ENCODE measurements at regions not wholly inside any gene's neighbourhood (a gene's known extent, or its start where the extent isn't known, plus 50 kb on each side); places are given as distances from the start of the nearest gene placed in this dataset.

GRCh38 chr10:124225467-124226270 is 132.3 kb upstream of the CHST15 start:
- DNase-seq: peak; percentile 13 to 28

DNA sequence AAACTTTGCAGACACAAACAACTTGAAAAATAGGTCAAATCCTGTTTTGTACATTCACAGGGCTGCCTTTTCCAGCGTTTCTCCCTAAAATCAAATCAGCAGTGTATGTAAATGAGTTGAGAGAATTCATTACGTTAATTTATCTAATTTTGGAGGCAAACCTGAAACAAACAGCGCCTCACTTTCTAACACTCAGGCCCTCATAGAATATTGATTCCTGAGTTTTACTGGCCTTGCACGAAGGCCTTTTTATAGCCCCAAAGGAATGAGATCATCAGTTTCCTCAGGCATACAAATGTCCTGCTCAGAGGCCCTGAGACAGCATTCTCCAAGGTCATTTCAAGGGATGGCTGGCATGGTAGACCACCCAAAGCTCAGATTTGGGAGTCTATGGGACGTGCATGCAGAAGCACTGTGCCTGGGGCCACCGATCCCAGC is 131.7 kb upstream of the CHST15 start:
- DNase-seq: no peak

DNA sequence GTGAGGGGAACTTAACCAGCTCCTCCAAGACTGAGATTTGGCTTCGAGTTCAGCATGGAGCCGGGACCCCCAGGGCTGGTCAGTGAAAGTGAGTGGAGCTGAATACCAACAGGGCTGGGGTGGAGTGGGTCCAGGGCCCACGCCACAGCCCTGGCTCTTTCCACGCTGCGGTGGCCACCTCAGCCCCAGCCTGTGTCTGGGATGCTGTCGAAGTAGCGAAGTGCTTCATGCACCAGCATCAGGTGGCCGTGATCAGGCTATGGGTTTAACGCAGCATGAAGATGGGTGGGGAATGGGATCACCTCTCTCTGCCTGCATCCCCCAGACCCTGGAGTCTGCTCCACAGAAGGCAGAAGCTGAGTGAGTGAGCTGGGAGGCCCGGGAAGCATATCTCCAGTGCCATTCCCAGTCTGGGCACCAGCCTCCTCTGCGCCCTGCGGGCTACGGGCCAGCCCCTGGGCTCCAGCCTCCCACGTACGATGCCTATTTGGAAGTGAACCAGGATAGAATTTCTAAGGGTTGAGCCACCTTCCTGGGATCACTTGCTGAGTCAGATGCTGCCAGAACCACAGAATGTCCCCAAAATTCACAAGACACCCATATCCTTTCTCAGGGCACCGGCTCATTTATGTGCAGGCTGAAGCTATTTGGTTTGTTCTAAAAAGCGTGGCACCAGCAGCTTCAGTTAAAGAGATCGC is 131.1 kb upstream of the CHST15 start:
- no peak for DNase-seq

DNA sequence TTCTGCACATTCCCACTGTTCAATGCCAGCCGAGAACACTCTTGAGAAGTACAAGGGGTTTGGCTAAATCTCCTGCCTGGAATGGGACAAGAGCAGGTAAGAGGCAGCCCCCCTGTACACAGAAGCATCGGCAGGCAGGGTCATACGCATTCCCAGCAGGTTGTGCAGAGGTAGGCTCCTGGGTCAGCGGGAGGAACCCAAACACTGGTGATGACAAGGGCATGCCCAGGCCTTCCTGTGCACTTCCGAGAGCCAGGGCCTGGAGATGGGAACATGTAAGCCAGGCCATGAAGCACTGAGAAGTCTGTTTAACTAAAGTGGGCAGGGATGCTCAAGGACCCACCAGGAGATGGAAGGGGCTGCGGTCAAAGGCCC is 130.3 kb upstream of the CHST15 start:
- no peak for DNase-seq

DNA sequence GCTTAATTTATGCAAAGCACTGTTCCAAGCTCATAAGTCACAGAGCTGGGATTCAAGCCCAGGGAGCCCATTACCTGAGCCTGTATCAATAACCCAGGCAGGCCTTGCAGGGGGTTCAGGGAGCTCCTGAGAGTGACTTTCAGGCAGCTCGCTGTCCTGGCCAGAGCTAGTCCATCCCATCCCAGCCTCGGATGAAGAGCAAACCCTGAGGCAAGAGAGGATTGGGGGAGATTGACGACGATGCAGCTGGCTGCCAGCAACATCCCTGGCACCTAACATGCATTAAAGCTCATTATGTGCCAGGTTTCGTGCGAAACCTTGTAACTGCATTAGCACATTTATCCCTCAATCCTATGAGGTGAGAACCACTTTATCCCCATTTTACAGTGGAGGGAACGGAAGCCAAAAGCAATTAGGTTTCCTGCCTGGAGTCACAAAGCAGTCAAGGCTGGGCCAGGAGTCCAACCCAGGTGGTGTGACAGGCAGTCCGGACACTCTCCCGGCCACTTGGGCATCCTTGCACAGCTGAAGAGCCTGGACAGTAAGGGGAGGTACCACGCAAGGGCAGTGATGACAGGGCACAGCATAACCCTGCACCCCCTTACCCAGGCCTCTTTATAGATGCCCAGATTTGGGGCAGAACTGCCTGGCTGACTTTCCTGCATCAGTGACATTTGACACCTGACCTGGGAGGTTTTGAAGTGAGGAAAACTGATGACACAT is 129.8 kb upstream of the CHST15 start:
- no peak for DNase-seq

DNA sequence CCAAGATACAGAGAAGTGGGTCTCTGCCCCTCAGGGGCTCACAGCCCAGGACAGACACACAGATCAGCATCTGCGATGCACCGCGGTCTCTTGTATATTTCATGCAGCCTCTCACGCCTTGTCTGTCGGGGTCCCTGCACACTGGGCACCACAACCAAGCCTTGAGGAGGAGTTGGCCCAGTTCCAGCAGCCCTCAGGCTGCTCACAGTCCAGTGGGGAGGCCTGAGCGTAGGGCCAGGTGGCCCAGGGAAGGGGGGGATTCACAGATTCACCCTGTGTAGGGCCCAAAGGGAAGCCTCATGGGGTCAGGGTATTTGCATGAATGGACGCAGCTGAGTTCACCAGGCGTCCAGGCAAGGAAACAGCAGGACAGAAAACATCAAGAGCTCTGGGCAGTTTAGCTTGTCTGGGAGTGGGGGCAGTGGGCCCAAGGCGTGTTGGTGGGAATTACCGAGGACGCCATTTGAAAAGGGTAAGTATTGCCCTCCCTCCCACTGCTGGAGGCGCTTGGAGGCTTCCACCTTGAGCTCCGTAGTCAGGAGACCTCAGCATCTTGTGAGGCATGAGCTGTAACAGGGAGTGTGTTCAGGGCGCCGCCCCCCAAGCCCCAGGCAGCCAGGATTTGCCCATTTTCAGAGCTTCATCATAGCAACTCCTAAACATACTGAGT is 129.1 kb upstream of the CHST15 start:
- DNase-seq: no peak

DNA sequence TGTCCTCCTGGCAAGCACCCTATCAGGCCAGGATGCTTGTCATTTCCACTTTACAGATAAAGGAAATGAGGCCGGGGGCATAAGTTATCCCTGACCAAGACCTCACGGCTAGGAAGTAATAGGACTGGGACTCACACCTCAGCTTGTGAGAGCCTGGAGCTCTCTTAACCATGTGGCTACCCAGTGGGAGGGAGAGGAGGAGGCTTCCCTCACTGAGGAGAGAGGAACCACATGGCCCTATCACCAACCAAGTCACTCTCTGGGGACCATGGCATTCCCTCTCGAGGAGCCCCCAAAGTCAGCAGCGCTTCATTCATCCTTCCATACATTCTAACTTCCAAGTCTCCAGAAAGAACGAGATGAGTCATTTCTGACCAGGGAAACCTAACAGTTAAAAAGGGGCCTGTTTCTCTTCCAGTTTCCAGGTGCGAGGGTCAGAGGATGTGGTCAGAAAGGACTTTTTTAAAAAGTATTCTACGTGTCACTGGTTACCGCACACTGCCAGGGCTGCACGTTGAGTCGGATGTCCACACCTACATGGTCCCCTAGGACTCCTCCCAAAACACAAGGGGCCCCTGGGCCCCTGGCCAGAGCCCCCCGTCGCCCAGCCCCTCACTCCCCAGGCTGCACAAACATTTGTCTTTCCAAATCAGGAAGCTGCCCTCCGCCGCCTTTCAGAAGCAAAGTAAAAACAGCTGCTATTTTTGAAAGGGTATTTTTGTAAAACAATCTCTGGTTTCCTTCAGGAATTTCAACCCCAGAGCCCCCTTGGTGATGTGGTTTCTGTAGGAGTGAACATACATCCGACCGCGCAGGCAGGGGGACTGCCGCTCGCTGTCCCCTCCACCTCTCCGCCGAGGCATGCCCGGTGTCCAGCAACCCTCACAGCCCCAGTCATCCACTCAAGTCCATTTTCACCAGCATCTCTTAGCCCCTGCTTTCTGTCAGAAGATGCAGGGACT is 128.2 kb upstream of the CHST15 start:
- no peak for DNase-seq

GRCh38 chr10:124220971-124221355 is 127.6 kb upstream of the CHST15 start:
- DNase-seq: no peak

DNA sequence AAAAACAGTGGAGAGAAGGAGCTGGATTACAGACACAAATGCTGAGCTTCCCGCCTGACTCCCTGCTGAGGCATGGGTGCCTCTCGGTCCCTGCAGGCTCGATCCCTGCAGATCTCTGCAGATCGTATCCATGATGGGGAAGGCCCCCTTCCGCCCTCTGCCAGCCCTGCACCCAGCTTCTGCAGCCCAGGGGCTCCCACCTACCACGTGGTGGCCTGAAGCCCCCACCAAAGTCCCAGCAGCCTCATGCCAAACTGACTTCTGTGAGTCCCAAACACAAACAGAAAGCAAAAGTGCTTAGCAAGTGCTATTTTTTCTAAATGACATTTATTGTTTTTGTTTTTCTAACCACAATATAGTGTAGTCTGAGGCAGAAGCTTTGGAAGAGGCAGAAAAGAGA is 127.1 kb upstream of the CHST15 start:
- DNase-seq: no peak

- no peak for DNase-seq
These were observed 126.3 kb upstream of the CHST15 start for GRCh38 chr10:124219655-124220054.

GRCh38 chr10:124219062-124219461 is 125.7 kb upstream of the CHST15 start:
- DNase-seq: no peak

DNA sequence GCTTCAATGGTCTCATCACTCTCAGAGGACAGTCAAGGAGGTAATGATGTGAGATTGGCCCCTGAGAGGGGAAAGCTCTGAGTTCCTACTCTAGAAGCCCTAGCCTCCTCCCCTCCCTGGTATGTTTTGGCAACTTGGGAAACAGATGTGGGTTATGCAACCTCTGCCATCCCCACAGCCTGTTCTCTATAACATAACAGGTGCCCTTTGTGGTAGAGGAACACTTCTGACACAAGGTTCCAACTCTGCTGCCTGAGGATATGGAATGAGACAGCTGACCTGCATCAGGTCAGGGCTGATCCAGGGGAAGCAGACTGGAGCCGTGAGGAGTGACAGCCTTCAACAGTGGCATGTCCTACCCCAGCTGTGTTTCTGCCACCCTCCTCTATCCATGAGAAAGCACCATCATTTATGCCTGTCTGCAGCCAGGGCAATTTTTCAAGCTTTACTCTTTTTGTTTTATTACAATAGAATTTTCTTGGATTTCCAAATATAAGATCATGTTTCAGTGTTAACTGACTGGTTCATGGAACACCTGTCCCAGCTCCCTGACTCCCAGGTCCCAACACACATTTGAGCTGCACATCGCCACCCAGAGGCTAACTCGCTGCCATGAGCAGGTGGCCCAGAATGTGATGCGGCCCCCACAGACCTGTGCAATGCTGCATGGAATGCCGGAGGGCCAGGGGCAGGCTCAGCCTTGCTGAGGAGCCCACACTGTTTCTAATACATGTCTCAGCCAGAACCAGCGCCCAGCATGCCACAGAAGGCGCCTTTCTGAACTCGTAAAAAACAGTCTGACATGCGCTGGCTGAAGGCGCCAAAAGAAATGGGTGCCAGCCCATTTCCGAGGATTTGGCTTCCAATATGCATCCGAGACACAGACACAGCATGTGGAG is 124.8 kb upstream of the CHST15 start:
- no peak for DNase-seq

- no peak for DNase-seq
These were observed 123.6 kb upstream of the CHST15 start for GRCh38 chr10:124217031-124217430.

- no peak for DNase-seq
These were observed 121.4 kb upstream of the CHST15 start for GRCh38 chr10:124214610-124215375.

DNA sequence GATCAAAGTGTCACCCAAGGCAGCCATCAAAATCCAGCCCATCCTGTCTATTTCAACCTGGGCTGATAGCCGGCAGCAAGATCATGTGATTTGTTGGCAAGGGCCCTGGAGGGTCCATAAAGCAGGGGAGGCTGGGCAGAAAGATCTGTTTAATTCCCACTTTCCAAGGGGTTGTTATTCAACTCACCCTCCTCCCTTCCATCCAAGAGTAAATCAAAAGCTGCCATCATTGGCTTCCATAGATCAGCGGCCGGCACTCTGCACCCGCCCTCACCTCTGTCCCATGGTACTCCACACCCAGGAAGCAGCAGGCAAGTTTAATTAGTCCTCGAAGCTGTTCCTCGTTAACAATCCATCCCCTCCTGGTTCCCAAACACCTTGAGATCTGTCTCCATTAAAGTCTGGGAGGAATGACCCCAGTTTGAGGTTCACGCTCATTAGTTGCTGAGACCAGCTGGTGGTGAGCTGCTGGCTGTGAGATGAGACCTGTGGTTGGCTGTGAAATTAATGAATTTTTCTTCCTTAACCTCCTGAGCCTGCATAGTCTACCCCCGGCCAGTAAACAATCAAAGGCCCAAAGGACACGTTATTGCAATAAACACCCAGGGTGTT is 120.6 kb upstream of the CHST15 start:
- no peak for DNase-seq

DNA sequence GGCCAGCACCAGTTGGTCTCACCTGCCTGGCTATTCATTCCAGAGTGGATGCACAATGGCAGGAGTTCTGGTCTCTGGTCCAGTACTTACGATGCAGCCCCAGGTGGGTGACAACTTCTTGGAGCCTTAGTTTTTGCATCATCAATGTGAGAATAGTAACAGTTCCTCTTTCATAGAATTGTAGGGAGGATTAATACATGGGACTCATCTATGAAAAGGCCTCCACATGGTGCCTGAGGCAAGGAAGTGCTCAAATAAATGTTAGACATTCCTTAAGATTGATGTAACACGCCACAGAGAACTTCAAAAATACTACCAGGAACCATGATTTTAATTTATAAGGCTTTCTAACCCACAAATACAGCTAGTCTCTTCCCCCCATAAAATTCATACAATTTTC is 120.1 kb upstream of the CHST15 start:
- no peak for DNase-seq

DNA sequence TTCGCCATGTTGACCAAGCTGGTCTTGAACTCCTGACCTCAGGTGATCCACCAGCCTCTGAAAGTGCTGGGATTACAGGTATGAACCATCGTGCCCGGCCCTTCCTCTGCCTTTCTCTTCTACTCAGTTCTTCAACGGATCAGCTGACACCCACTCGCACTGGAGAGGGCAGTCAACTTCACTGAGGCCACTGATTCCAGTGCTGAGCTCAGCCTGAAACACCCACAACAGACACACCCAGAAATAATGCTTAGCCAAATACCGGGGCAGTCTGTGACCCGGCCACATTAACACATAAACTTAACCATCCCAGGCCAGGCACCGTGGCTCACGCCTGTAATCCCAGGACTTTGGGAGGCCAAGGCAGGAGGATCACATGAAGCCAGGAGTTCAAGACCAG is 119.3 kb upstream of the CHST15 start:
- no peak for DNase-seq

DNA sequence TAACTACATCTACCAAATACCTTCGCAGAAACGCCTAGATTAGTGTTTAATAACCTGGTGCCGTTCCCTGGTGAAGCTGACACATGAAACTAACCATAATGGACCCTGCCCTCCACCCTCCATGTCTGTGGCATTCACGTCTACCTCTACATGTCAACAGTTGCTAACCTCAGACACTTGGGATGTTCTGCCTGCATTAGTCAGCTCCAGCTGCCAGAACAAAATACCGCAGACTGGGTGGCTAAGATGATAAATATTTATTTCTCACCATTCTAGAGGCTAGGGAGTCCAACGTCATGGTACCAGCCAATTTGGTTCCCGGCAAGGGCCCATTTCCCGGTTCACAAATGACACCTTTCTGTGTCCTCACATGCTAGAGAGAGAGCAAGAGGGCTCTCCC is 118.5 kb upstream of the CHST15 start:
- DNase-seq: no peak

GRCh38 chr10:124210263-124210662 is 116.9 kb upstream of the CHST15 start:
- no peak for DNase-seq

DNA sequence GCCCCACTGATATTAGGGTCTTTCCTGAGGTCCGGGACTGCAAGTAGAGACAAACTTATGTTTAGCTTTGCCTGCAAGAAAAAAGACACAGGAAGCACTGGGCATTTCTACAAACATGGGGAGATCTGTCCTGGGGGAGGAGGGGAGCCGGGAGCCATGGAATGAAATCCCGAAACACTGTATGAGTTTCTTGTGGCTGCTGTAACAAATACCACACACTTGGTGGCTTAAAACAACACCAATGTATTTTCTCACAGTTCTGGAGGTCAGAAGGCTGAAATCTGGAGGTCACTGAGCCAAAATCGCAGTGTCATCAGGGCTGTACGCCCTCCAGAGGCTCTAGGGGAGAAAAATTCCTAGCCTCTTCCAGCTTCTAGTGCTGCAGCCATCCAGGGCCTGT is 114.0 kb upstream of the CHST15 start:
- DNase-seq: no peak
